ENCODE measurements at regions not wholly inside any gene's neighbourhood (a gene's known extent, or its start where the extent isn't known, plus 50 kb on each side); places are given as distances from the start of the nearest gene placed in this dataset.

GRCh38 chr4:114383067-114383466 lies 215.5 kb upstream of the UGT8 start:
- TF ChIP-seq CTCF (IDR thresholded peaks at IDR 0.05) = no peak
- TF ChIP-seq POLR2A (IDR thresholded peaks at IDR 0.05) = no peak

All from esophagus squamous epithelium (tissue), 4 donors.